ENCODE measurements at regions not wholly inside any gene's neighbourhood (a gene's known extent, or its start where the extent isn't known, plus 50 kb on each side); places are given as distances from the start of the nearest gene placed in this dataset.

- H3K4me2 ChIP-seq (ENCODE audit: insufficient read depth, insufficient read length, low read length): no peak overlapping the region
- no peak overlapping the region for H3K4me3 Mint-ChIP-seq
- H2BK120ac ChIP-seq (ENCODE audit: low read depth, low read length, poor library complexity, severe bottlenecking): no peak overlapping the region
- no peaks in the 10 kb centered on the region for H3K23me2 ChIP-seq (ENCODE audit: insufficient read length, low read depth, low read length, poor library complexity, severe bottlenecking)
- peaks cover 2 to 6% of the 10 kb centered on the region in 2 experiments; a peak in 3 of 4 replicates for H3K4me1 Mint-ChIP-seq
- H4K91ac ChIP-seq (ENCODE audit: insufficient read length, low read depth, low read length): no peak overlapping the region
- no CpG with 5 or more reads among the region's 4 CpGs for WGBS (ENCODE audit: extremely low coverage, insufficient read length, low lambda C conversion rate)
- H2BK20ac ChIP-seq (ENCODE audit: low read depth, low read length, poor library complexity, severe bottlenecking): no peak overlapping the region
- DNase-seq: no peak
- H3K79me1 ChIP-seq (ENCODE audit: insufficient read depth, low read depth, low read length, poor library complexity, severe bottlenecking): no peaks in the 10 kb centered on the region
- no peaks in the 10 kb centered on the region for H3K27me3 ChIP-seq (ENCODE audit: insufficient read depth, low read length)
- peaks cover 0 to 20% (median 0%) of the 10 kb centered on the region in 3 experiments; a peak in 3 of 7 replicates for H3K36me3 Mint-ChIP-seq (ENCODE audit: insufficient read depth in 1 of 3, low read depth in 3 of 3)
- no peak overlapping the region for H3T11ph ChIP-seq (ENCODE audit: low read length)
- no peaks in the 10 kb centered on the region for H3K79me2 ChIP-seq (ENCODE audit: insufficient read depth, low read length)
- no peak overlapping the region for H4K5ac ChIP-seq (ENCODE audit: insufficient read length, low read depth, low read length)
- no peak overlapping the region for H3K18ac ChIP-seq (ENCODE audit: insufficient read length, low read depth, low read length)
- no peaks in the 10 kb centered on the region for H3K4me1 ChIP-seq (ENCODE audit: insufficient read depth, low read length)
- H2AFZ ChIP-seq (ENCODE audit: low read length): no peak overlapping the region
- H3K9me3 ChIP-seq (ENCODE audit: control insufficient read depth, low read depth, low read length): no peaks in the 10 kb centered on the region
- H3K9ac ChIP-seq (ENCODE audit: extremely low read depth, insufficient read length, low read length): no peak overlapping the region
- no peak overlapping the region for H2BK15ac ChIP-seq (ENCODE audit: low read depth, low read length)
- no peak overlapping the region for H3K4ac ChIP-seq (ENCODE audit: low read depth, low read length)
- no peak for TF ChIP-seq CTCF (conservative IDR thresholded peaks at IDR 0.05)
- H4K20me1 ChIP-seq (ENCODE audit: control insufficient read depth, insufficient read depth, insufficient read length): no peaks in the 10 kb centered on the region
- H3K23ac ChIP-seq (ENCODE audit: insufficient read length, low read depth, low read length): no peak overlapping the region
- no peak overlapping the region for H3K27ac ChIP-seq (ENCODE audit: insufficient read length, low read depth, low read length)
- no peak overlapping the region for H4K8ac ChIP-seq (replicated peaks; ENCODE audit: insufficient read length, low read depth, low read length)
- H3K27ac Mint-ChIP-seq: no peak overlapping the region
- H3K56ac ChIP-seq (ENCODE audit: insufficient read length, low read depth, low read length): no peak overlapping the region
- H2BK12ac ChIP-seq (ENCODE audit: insufficient read length, low read depth, low read length): no peak overlapping the region
- no peak overlapping the region for H2BK5ac ChIP-seq (ENCODE audit: insufficient read length, low read length)
- H3K14ac ChIP-seq (ENCODE audit: insufficient read depth, low read length): no peak overlapping the region
- H3K27me3 Mint-ChIP-seq (ENCODE audit: low read depth): no peaks in the 10 kb centered on the region
- H2AK5ac ChIP-seq (ENCODE audit: insufficient read length, low read length): no peak overlapping the region
- peaks cover 4 to 5% of the 10 kb centered on the region in 2 experiments; a peak in 3 of 5 replicates for H3K9me3 Mint-ChIP-seq
Observed at GRCh38 chr3:78077178-78077577, 1037.3 kb downstream of the ROBO2 start.
